KBM-7 (cell line): ENCODE measurements at regions not wholly inside any gene's neighbourhood (a gene's known extent, or its start where the extent isn't known, plus 50 kb on each side); places are given as distances from the start of the nearest gene placed in this dataset.

ENCODE experiments used
- DNase-seq: peaks from one replicate; pipeline ENCODE4 v3.0.0-alpha.2; 2015
- in situ Hi-C: fragments of 300-500 bp; cut with MboI; formaldehyde crosslinking; loops from 2 replicates; pipeline ENCODE4 v1.14.3; 2020; ENCODE audit warnings: low sequenced_read_pairs, low pct_unique_long_range_greater_than_20kb, mixed read lengths

DNA sequence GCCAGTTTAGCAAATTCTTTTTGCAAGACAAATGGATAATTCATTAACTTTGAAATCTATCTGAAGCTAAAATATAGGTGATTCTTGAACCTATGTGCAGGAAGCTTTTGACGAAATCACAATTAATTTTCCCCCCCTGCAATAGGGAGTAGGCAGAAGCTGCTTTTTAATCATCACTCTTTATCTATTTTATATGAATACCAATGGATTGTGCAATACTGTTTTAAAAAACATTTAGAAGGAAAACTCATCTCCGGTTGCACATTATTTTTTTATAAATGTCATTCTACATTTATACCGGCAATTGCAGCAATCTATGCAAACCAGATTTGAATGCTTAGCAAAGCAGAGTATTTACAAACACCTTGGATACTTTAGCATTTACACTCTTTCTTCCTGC is 121.1 kb upstream of the TMCO5A start:
- no peak for DNase-seq
- in situ Hi-C loops, result no loop called here

DNA sequence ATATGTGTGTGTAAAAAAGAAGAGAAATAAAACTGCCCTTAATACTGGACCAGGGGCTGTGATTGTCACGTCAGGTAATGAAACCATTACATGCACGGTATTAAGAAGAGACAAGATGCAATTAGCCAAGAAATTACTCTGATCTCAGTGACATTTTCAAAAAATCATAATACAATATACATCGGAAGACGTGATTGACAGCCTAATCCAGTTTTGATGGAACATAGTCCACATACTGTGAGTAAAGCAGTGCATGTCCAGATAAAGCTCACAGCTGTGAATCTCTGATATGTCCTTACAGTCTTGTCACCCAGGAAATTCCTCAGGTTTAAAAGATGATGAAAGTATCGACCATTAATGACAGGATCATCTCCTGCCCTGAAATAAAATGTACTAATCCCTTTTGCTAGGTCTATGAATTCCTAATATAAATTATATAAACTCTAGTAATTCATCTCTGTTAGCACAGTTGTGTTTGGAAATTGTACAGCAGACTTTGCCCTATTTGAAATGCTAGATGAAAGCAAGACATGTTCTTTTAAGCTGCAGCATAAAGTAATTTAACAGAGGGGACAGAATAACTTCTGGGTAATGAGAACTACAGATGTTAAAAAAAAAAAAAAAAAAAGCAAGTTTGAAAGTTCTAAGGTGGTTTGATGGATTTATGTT is 119.5 kb upstream of the TMCO5A start:
- in situ Hi-C loops, result no loop called here
- DNase-seq, result no peak

DNA sequence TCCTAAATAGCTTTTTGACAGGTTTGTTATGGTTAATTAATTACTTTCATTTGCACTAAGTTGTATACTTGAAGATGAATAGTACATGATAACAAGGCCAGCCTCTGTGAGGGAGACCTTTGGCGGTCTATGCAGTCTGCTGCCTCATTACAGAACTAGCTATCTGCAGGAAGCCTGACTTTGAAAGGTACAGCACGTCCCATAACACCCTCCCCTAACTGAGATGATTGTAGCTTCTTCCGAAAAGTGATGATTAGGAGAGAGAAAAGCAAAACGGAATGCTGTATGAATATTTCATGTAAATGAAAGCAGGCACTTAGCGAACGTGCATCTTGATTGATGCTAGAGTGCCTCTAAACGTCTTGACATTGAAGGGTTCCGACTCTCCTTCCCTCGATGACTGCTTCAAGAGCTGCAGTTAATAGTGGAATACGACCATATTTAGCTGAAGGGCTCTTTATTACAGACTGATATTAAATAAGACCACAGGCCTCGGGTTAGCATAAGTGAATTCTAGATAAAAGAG is 116.2 kb upstream of the TMCO5A start:
- in situ Hi-C loops, result no loop called here
- no peak for DNase-seq

DNA sequence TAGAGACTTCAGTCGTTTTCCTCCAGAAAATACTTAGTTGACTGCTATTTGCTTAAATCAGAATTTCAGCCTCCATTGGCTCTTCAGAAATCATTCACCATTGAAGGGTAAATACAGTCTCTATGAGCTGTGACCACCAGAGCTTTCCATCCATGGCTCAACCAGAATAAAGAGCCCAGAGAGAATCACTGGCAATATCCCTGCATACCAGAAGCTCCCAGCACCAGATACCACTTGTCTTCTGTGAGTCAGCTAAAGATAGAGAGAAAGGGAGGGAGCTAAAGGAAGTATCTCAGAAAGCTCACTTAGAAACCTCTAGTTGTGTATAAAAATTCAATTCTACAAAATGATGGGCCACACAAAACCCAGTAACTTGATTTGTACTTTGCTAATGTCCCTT is 115.2 kb upstream of the TMCO5A start:
- in situ Hi-C loops, result no loop called here
- DNase-seq, result no peak

DNA sequence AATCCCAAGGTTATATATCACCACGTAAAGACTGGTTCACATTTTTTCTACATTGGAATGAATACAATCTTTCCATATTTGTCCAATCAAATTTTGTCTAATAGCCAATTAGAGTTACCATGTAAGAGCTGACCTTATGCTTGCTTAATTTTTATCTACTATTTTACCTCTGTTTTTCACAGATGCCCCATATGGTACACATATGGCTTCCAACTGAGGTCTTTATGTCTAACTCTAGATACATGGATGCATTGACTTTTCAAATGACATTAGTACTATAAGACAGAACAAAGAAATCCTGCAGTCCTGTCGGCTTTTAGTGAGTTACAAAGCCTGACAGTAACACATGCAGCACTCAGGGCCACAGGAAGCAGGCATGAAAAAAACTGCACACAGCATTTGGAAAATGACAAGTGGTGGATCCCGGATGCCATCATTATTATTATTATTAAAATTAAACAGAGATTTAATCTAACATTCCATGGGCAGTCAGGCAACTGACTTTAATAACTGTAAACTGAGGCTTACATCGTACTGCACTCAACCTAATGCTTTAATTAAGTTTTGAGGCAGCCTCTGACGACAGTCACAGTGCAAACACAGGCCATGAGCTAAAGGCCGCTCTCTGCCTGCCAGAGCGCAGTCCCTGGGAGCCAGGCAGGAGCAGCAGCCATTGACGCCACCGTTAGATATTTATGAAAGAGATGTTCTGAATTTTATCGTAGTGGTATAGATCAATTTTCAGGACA is 113.9 kb upstream of the TMCO5A start:
- in situ Hi-C loops, result no loop called here
- DNase-seq, result no peak

DNA sequence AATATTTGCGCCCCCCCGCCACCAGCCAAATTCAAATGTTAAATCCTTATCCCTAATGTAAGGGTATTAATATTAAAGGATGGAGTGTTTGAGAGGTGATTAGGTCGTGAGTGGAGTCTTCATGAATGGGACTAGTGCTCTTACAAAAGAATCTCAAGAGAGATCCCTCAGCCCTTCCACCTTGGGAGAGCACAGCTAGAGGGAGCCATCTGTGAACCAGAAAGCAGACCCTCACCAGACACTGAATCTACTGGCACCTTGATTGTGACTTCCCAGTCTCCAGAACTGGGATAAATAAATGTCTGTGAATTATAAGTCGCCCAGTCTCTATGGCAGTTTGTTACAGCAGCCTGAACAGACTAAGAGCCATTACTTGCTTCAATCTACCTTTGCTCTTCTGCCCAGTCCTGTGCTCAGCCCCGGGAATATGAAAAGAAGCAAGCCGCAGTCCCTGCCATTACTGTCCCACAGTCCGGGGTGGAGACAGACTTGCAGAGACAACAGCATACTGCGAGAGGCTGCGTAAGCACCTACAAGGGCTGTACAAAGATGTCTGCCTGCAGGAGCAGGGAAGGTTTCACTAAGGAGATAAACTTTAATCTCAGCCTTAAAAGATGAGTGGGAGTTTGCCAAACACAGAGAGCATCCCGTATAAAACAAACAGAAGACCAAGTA is 110.7 kb upstream of the TMCO5A start:
- DNase-seq, result no peak
- in situ Hi-C loops, result no loop called here

DNA sequence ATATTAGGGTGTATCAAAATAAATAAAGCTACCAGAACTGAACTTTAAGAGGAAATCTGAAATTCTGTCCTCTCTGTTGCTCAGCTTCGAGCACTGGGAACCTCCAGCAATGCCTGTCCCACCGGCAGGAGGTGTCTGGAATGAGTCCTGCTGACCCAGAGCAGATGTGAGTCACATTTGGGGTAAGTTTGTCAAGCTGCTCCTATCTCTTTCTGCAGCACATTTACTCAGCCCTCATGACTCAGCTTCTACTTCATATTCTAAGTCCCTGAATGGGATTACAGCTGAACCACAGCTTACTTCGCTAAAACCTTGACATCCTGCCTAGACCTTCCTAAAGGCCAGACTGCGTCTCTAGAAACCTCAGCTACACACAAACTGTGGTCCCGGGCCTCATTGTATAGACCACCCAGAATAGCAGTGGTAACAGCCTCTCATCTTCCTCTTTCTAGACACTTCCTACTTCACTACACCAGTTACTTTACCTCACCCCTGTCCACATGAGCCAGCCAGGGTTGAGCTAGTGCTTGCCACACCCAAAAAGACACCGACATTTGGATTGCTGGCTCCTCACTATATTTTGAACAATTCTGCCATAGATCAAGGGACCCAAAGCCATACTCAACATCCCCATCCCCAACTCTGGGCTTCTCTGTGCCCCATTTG is 109.6 kb upstream of the TMCO5A start:
- in situ Hi-C loops, result no loop called here
- peak; percentile 15 for DNase-seq

DNA sequence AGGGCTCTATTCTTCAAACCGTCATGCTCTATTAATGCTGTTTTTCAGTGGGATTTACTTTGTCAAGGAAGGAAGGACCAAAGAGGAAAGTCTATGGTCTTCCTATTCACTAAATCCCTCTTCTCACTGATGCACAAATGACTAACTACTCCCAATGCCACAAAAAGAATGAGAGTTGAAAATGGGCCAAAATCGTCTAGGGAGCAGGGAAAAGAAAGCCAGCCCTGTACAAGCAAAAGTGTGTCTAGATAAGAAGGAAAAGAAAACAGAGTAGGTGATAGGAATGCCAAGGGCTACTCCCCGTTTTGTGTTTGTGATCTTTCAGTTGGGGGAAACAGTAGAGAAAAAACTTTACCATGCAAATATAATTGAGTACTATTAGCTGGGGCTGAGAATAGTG is 97.2 kb upstream of the TMCO5A start:
- DNase-seq, result no peak
- in situ Hi-C loops, result no loop called here

DNA sequence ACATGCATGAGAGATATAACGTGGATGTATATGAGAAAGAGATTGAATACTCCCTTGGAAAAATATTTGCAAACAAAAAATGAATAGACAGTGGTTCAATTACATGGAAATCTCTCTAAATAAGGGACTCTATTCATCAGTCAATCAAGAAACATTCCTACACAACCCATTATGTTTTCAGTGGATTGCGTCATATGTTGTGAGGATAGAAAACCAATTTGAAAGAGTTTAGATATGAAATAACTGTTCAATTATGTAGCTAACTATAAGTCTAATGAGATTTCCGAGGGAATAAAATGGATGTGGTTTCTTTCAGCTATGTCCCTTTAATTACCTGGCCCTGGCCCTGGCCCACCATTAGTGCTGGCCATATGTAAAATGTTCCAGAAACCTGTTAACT is 86.7 kb upstream of the TMCO5A start:
- in situ Hi-C loops, result no loop called here
- no peak for DNase-seq

DNA sequence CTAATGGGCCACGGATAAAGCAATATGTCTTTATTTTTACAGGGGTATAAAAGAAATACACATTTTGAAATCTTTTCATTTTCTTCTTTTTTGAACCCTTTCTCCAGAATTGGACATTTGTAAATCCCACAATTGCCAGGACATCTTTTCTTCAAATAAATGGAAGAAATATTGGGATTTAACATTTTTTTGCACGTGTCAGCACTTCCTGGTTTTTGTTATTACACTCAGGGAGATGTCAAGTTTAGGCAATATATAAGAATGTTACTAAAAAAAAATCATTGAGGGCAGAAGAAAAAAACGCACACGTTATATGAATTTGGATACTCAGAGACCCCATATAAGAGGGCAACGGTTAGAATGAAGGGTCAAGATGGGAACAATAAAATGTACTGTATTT is 78.3 kb upstream of the TMCO5A start:
- in situ Hi-C loops, result no loop called here
- no peak for DNase-seq

DNA sequence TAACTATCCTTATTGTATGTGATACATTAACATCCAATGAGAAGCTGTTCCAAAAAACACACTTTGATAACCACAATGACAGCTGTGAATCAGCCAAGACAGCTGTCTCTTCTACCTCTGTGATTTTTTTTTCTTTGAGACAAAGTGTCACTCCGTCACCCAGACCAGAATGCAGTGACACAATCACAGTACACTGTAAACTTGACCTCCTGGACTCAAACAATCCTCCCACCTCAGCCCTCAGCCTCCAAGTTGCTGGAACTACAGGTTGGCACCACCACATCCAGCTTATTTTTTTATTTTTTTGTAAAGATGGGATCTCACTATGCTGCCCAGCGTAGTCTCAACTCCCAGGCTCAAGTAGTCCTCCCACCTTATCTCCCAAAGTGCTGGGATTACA is 73.5 kb upstream of the TMCO5A start:
- in situ Hi-C loops, result no loop called here
- no peak for DNase-seq

DNA sequence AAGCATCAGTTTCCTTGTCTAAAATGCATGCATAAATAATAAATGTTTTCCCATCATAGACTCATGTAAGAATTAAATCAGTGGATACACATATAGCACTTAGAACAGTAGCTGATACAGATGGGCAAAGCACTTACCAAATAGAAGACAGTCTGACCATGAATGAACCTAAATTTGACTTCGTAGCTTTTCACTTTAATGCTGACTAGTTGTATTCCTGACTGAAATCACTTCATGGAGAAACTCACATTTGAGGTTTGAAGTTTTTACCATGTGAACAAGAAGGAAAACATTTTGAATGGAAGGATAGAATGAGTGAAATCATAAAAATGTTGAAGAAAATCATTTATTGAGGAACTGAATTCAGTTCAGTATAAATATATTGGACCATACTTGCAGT is 68.8 kb upstream of the TMCO5A start:
- in situ Hi-C loops, result no loop called here
- DNase-seq, result no peak

DNA sequence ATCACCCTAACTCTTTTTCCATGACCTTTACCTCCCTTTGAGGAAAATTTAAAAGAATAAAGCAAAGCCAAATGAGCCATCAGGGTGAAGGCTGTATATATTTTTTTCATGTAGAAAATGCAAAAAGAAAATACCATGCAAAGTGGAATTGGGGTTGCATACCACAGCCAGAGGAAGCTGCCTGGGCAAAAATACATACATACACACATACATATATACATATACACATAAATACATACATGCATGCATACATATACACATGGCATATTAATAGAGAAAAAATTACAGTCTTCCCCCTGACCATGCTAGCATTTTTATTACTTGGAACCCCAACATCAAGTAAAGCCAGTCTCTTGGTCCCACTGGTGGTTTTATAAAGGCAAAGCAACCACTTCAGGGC is 63.7 kb upstream of the TMCO5A start:
- no peak for DNase-seq

DNA sequence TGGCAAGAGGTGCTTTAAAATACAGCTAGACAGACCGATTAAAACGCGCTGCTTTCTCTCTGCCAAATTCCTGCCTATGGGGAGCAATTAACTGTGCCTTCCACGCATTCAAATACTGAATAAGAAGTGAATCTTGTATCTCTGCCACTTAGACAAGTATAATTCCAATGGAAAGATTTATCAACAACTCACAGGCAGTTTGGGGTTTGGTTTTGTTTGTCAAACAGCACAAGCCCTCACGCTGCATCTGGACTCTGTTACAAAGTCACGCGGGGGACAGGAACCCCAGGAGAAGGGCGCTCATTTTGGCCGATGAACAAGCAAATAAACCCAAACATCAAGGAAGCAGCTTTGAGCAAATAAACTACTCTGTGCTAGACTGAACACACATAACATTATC is 61.8 kb upstream of the TMCO5A start:
- DNase-seq, result no peak
- in situ Hi-C loops, result no loop called here

More for the DNA sequence above, 63.7 kb upstream of the TMCO5A start:
- in situ Hi-C loops, result no loop called here

DNA sequence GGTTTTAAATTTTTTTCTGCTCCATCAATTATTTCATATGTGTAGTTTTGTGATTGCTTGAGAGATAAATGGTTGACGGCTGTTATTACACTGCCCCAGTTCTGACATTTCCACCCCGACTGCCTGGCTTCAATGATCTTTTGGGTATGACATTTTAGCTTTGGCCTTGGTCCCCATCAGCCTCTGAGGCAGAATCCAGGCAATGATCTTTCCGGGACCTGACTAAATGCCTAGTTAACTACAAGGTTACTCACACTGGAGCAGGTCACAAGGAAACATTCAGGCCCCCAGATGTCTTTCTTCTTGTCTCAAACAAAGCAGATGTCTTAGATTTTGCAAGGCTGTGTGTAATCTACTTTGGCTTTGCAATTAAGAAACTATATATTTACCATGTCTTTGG is 61.1 kb upstream of the TMCO5A start:
- no peak for DNase-seq
- in situ Hi-C loops, result no loop called here

DNA sequence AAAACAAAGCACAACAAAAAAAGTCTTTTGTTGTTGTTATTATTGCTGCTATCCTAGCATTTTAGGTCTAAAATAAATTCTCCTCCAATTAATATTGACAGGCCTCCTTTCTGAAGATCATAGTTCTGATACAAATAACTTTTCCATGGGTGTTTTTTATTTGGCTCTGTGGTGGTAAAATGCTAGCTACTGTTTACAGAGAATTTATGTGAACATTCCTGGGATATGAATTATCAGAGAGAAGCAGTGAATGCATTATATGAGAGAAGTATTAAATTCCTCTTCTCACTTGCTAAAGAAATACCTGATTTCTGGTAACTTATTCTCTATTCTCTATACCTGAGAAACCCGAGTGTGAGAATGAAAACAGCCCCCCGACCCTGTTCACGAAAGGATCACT is 57.5 kb upstream of the TMCO5A start:
- in situ Hi-C loops, result no loop called here
- DNase-seq, result no peak

DNA sequence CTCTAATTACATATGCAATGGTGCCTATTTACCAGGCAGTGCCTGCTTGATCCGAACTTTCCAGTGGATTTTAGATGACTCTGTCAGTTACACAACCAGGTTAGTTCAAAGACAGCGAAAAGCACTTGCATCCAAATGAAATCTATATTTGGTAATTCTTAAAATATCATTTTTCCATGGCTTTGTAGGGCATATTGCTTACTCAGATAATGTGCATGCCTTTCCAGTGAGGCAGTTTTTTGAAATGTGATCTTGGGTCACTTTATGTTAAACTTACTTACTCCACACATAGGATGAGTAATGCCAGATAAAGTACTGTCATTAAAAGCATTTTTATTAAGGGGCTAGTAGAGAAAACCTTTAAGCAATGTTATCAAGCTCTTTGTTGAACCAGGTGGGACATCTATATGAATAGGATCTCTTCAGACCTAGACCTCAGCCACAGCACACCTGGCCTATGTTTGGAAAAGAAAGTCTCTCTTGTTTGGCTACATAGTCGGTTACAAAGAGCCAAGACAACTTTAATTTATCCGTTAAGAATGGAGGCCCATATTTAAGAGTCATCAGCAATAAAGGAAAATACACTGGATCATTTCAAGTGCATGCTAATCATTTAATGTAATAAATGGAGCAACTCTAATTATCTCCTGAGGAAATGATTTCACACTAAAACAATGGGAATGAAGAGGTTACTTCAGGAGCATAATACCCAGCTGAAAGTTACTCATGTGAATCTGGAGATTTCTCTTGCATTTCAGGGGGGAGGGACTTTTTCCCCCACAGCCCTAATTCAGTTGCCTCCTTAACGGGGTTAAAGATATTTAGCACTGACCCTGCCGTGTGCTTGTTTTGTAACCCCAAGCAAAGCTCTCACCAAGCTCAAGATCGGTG is 56.3 kb upstream of the TMCO5A start:
- DNase-seq, result no peak
- in situ Hi-C loops, result no loop called here

DNA sequence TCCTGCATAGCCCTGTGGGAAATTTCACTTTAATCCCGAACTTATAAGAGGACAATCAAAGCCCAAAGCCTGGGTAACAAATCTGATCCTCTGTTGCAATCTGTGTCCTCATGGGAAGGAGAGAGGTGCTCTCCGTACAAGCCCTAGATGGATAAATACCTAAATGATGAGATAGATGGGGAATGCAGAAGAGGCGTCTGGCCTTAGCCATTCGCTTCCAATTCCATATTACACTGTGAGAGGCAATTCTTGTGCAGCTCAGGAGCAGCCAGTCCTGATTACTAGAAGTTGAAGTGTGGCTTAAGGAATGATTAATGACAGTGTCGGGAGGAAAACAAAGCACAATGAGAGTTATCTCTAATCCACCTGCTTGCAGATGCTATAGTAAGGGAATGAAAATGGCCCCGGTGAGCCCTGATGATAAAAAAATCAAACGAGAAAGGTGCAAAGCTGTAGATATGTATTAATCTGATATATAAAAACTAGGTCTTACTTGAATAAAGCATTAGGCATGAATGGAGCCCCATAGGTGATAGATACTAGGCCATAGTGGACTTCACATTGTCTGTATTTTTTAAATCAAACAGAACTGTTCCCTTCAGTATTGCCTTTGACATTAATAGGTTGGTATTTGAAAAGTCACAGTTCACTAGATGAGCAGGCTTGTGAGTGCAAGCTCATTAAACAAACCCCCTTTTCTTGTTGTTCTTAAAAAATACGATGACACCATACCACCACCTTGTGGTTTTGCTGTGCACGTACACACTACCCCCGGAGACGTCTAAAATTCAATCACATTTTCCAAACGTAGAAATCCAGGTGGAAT is 54.2 kb upstream of the TMCO5A start:
- in situ Hi-C loops, result no loop called here
- DNase-seq, result peak; percentile 49
